SJSA1 (cell line): ENCODE measurements at regions not wholly inside any gene's neighbourhood (a gene's known extent, or its start where the extent isn't known, plus 50 kb on each side); places are given as distances from the start of the nearest gene placed in this dataset.

Experiments used
- DNase-seq, 2 experiments: peaks; one replicate each; pipeline ENCODE4 v3.0.0-alpha.2; 2015 to 2020; ENCODE audit warnings: low spot score in 2 of 2, low read depth in 1 of 2
- H3K27ac ChIP-seq: fragments of 250-450 bp; sonication (Bioruptor Pico); 2 replicates; pipeline ENCODE4 v1.5.1; 2020; ENCODE audit warnings: mild to moderate bottlenecking, moderate library complexity
- H3K27me3 ChIP-seq: fragments of 250-450 bp; sonication (Bioruptor Pico); replicated peaks from 2 replicates; pipeline ENCODE4 v1.5.1; 2020; ENCODE audit warnings: mild to moderate bottlenecking, moderate library complexity
- H3K36me3 ChIP-seq: fragments of 250-450 bp; sonication (Bioruptor Pico); 2 replicates; pipeline ENCODE4 v1.5.1; 2020; ENCODE audit warnings: mild to moderate bottlenecking
- H3K4me1 ChIP-seq: fragments of 250-450 bp; sonication (Bioruptor Pico); replicated peaks from 2 replicates; pipeline ENCODE4 v1.6.1; 2021; ENCODE audit warnings: mild to moderate bottlenecking
- H3K4me3 ChIP-seq: fragments of 250-450 bp; sonication (Bioruptor Pico); 2 replicates; pipeline ENCODE4 v1.5.1; 2020; ENCODE audit warnings: mild to moderate bottlenecking
- H3K9me3 ChIP-seq: fragments of 250-450 bp; sonication (Bioruptor Pico); replicated peaks from 2 replicates; pipeline ENCODE4 v1.5.1; 2020; ENCODE audit warnings: mild to moderate bottlenecking

DNA sequence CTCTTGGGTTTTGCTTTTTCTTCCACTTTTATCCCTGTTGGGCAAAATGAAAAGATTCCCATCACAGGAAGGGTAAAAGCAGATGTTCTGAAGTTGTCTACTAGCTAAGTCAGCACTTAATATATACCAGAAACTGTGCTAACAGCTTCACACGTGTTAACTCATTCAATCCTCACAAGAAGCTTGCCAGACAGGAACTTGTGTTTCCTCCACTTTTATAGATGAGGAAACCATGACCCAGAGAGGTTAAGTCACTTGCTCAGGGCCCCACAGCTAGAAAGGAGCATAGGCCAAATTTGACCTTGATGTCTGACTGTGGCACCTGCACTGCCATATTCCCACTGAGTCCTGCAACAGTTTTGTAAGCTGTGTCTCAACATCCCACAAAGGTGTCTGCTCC, 76.8 kb upstream of the EPC2 start:
- Histone ChIP-seq H3K9me3 (no peaks in the 10 kb centered on the region), H3K36me3 (no peaks in the 10 kb centered on the region), H3K27me3 (peaks cover 9% of the 10 kb centered on the region; the same call in 1 of the 2 replicates), H3K4me3 (no peak overlapping the region), H3K4me1 (no peaks in the 10 kb centered on the region), H3K27ac (no peak overlapping the region)
- DNase-seq = no peak

DNA sequence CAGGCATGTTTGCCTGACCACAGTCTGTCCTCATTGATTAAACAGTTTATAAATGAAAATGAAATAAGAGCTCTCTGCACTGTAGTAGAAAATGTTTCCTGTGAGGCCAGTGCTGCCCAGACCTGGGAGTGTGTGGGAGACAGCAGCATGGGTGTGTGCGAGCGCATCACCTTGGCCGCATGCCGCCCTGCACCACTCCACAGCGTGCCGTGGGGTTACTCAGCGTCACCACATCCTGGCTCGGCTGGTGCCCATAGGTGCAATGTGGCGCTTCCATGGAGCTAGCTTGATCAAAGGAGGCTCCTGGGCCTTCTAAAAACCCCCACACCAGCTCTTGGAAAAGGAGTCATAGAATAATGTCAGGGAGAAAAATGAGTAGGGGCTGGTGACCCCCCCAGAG, 76.0 kb upstream of the EPC2 start:
- Histone ChIP-seq H3K27ac (no peak overlapping the region), H3K36me3 (no peaks in the 10 kb centered on the region), H3K27me3 (peaks cover 9% of the 10 kb centered on the region; the same call in 1 of the 2 replicates), H3K4me1 (no peaks in the 10 kb centered on the region), H3K9me3 (no peaks in the 10 kb centered on the region), H3K4me3 (no peak overlapping the region)
- DNase-seq = no peak

DNA sequence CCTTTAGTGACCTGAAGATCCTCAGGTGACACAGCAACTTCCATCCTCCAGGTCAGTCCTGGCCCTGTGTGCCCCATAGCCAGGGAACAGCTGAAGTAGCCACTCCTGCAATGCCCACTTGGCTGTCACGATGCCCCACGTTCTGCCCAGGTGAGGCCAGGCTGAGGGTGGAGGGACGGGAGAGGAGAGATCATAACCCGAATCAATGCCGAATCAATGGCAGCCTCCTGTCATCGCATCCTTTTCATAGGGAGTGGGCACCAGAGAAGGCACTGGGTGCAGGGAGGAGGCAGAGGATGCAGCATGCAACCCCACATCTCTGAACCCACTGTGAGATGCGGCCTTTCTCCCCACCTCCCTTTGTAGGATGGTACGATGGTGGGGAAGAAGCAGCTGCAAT, 75.3 kb upstream of the EPC2 start:
- no peak overlapping the region for H3K27ac ChIP-seq
- no peaks in the 10 kb centered on the region for H3K36me3 ChIP-seq
- H3K27me3 ChIP-seq = peaks cover 9% of the 10 kb centered on the region; the same call in 1 of the 2 replicates
- H3K4me3 ChIP-seq = no peak overlapping the region
- no peaks in the 10 kb centered on the region for H3K9me3 ChIP-seq
- DNase-seq = no peak
- no peaks in the 10 kb centered on the region for H3K4me1 ChIP-seq

DNA sequence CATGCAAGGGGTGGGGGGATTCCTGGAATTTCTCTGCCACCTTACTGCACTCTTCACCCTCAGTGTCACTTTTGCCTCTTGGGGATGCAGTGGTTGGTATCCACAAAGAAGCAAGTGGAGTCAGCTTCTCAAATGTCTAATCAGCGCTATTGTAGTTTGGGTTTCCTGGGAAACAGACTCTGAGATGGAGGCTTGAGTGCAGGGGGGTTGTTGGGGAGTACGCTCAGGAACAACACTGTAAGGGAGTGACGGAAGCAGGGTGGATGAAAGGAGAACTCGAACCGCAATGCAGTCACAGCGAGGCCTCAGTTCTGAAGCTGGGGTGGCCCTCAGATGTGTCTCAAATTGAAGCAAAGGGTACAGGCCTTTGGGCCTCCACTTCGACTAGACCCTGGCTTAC, 73.6 kb upstream of the EPC2 start:
- Histone ChIP-seq H3K4me3 (no peak overlapping the region), H3K4me1 (no peaks in the 10 kb centered on the region), H3K27ac (no peak overlapping the region), H3K9me3 (no peaks in the 10 kb centered on the region), H3K27me3 (peaks cover 3% of the 10 kb centered on the region; the same call in 1 of the 2 replicates), H3K36me3 (no peaks in the 10 kb centered on the region)
- DNase-seq = no peak

DNA sequence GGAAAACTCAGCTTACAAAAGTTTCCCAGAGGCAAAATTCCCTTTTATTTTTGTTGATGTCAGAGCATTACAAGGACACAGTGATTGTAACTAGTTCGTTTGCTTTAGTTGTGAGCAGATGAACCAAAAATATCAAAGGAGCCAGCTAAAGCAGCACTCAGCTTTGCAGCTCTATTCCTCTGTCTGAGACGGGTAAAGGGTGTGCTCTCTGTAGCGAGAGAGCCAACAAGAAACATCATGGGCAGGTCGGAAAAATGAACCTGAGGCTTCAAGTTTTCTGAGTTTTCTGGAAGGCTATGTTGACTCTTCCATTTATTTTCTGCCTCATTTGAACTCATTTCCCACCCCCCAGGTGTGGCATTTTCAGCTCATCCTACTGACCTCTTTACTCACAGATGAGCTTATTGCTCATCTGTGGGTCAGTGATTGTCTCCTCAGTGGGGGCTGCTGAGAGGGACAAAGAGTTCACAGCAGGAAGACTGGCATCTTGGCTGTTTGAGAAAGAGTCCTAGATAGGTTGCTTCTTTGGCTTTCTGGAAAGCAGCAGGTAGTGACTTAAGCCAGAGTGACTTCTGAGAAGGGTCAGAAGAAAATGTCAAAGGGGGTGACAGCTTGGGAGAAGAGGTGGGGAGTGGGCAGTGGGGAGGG, 66.6 kb upstream of the EPC2 start:
- H3K27me3 ChIP-seq = no peaks in the 10 kb centered on the region
- no peaks in the 10 kb centered on the region for H3K9me3 ChIP-seq
- no peaks in the 10 kb centered on the region for H3K36me3 ChIP-seq
- no peak overlapping the region for H3K4me3 ChIP-seq
- no peak overlapping the region for H3K27ac ChIP-seq
- peaks cover 4% of the 10 kb centered on the region; the same call in 1 of the 2 replicates for H3K4me1 ChIP-seq
- DNase-seq = no peak

DNA sequence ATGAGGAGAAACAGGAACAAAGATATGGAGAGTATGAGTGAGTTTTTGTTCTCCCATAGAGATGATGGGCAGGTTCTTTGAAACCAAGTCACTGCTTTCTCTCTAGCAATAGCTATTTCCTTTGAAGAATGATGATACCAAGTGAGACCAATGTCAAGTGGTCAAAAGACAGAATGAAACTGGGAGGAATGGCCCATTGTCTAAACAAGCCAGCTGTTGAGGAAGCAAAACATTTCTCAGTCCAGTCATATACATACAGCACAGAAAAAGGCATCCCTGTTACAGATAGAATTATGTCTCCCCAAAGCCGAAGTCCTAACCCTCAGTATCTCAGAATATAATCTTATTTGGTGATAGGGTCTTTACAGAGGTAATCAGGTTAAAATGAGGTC, 66.1 kb upstream of the EPC2 start:
- no peaks in the 10 kb centered on the region for H3K9me3 ChIP-seq
- no peak for DNase-seq
- H3K27ac ChIP-seq = no peak overlapping the region
- no peak overlapping the region for H3K4me3 ChIP-seq
- H3K4me1 ChIP-seq = peaks cover 9% of the 10 kb centered on the region; the same call in 1 of the 2 replicates
- H3K36me3 ChIP-seq = no peaks in the 10 kb centered on the region
- no peaks in the 10 kb centered on the region for H3K27me3 ChIP-seq

DNA sequence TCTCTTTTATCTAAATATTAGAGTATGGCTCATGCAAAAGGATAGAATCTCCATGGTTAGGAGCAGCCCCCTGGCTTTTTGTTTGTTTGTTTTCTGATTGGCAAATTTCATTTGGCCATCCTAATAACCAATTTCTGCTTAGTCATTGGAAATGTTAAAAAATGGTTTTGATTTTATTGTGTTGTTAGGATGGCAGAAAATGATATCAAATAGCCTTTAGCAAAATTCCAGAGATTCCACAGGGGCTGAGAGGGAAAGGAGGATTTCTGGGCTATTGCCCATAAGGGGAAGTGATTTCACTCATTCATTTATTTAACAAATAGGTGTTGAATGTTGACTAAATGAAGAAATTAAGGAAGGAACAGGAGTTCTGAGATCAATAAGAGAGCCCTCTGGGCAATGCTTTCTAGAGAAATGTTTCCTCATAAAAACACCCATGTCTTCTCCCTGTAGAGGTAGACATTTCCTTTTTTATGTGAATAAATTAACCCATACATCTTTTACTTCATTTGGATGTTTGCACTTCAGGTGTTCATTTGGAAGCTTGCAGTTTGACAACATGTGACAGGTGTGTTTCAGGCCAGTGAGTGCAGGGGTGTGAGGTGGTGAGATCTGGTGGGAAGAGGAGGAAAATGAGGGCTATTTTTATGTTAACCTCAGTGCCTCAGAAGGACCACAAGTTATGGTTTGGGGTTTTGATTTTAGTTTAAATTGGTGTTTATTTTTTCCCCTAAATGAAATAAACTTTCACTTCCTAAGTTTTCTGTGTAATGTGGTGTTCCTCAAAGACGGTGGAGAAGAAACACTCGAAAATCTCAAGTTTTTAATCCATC, 61.7 kb upstream of the EPC2 start:
- Histone ChIP-seq H3K27ac (no peak overlapping the region), H3K27me3 (no peaks in the 10 kb centered on the region), H3K4me1 (peaks cover 9% of the 10 kb centered on the region; the same call in 1 of the 2 replicates), H3K36me3 (no peaks in the 10 kb centered on the region), H3K4me3 (no peak overlapping the region), H3K9me3 (no peaks in the 10 kb centered on the region)
- DNase-seq = peak in 1 of 2 experiments; percentile 6

DNA sequence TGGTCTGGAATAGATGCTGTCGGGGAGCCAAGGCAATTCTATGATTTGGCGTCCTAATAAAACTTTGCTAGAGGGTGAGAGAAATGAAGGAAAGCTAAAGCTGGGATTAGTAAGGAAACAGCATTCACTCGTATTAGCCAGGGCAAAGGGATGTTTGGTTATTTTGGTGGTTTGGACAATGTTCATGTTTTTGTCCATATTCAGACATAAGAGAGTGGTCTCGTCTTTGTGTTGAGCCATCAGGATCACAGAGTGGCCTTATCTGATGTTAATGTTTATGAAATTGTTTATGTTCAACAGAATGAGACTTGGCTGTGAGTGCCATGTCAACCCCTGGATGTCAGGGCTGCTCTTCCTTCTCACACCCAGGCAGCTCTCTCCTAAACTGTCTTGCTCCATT, 58.9 kb upstream of the EPC2 start:
- Histone ChIP-seq H3K27ac (no peak overlapping the region), H3K36me3 (no peaks in the 10 kb centered on the region), H3K4me1 (peaks cover 9% of the 10 kb centered on the region; the same call in 1 of the 2 replicates), H3K4me3 (no peak overlapping the region), H3K27me3 (no peaks in the 10 kb centered on the region), H3K9me3 (no peaks in the 10 kb centered on the region)
- no peak for DNase-seq

DNA sequence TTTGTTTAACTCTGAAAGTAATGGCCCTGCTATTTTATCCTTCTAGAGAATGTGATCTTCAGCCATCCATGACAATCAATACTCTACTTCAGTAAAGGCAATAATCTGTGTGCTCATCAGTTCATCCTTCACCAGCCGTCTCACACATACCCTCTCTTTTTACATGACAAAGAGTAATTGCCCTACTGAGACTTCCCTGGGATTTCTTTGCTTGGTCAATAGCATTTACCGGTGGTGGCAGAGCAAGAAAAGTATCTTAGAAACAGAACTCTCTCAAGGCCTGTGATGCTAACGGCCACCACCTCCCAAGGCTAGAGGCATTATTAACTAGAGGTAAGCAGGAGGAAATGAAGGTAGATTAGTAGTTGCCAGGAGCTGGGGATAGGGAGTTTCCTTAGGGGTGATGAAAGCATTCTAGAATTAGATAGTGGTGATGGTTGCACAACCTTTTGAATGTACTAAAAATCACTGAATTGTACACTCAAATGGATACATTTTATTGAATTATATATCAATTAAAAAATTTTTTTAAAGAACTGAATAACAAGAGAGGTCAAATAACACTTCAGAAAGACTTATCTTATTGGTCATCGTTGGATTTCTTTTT, 57.9 kb upstream of the EPC2 start:
- H3K4me3 ChIP-seq = no peak overlapping the region
- H3K27me3 ChIP-seq = no peaks in the 10 kb centered on the region
- H3K27ac ChIP-seq = no peak overlapping the region
- no peaks in the 10 kb centered on the region for H3K9me3 ChIP-seq
- H3K4me1 ChIP-seq = peaks cover 9% of the 10 kb centered on the region; the same call in 1 of the 2 replicates
- no peaks in the 10 kb centered on the region for H3K36me3 ChIP-seq
- no peak for DNase-seq

DNA sequence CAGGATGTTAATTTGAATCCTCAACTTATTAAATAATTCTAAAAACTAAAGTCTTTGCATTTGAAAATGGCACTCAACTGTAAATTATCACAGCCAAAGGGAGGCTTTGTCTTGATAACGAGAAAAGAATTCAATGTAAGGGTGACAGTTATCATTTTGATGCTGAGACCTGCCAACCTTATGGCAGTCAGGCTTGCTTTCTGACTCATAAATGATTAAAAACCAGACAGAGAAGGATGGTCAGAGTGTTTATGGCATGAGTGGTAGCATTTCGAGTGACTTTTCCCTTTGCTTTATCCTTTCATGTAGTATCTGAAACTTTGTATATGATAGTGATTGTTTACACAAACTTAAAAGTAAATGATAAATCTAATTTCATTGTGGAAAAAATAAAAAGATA, 53.9 kb upstream of the EPC2 start:
- Histone ChIP-seq H3K36me3 (no peaks in the 10 kb centered on the region), H3K4me3 (no peak overlapping the region), H3K27ac (no peak overlapping the region), H3K27me3 (no peaks in the 10 kb centered on the region), H3K9me3 (no peaks in the 10 kb centered on the region), H3K4me1 (no peaks in the 10 kb centered on the region)
- no peak for DNase-seq

DNA sequence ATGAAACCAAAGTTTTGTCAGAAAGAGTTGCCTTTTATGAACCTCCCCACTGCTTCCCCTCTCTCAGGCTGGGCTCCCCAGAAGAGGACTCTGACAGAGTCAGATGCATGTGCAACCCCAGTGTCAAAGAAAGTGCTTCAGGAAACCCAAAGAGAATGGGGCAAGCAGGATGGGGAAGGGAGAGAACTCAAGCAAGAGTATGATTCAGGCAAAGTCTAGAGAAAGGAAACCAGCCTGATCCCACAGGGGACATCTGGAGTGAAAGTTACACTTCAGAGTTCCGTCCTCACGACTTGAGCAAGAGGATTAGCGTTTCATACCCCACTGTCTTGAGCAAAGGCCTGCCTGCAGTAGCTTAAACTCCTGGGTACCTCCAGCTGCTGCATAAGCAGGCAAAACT, 51.8 kb upstream of the EPC2 start:
- Histone ChIP-seq H3K27ac (no peak overlapping the region), H3K9me3 (no peaks in the 10 kb centered on the region), H3K36me3 (no peaks in the 10 kb centered on the region), H3K27me3 (no peaks in the 10 kb centered on the region), H3K4me3 (no peak overlapping the region), H3K4me1 (no peaks in the 10 kb centered on the region)
- DNase-seq = no peak

DNA sequence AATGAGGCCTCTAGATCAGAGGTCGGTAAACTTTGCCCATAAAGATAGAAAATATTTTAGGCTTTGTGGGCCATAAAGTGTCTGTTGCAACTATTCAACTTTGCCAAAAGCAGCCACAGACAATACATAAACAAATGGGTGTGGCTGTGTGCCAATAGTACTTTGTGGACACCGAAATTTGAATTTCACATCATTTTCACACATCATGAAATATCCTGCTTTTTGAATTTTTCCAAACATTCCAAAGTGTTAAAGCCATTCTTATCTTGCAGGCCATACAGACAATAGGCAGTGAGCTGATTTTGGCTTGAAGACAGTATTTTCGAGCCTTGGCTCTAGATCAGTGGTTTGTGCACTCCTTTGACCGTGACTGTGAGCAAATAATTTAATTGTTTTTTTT, 51.1 kb upstream of the EPC2 start:
- Histone ChIP-seq H3K36me3 (no peaks in the 10 kb centered on the region), H3K27me3 (no peaks in the 10 kb centered on the region), H3K9me3 (no peaks in the 10 kb centered on the region), H3K27ac (no peak overlapping the region), H3K4me3 (no peak overlapping the region), H3K4me1 (no peaks in the 10 kb centered on the region)
- no peak for DNase-seq

DNA sequence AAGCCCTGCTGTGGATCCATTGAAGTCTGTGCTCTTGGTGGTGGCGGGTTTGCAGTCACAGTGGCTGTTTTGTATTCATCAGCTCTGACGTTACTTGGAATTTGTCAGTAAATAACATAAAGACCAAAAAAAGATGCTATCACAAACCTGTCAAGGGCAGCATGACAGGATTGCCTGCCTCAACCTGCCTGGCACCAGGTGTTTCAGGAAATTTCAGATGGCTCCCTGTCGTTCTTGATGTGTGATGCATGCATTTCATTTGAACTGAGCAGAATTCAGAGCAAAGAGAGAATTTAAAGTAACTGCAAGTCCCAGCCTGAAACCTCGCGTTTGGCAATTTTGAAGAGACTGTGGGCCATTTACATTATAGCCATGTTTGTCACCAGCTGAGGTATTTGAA, 50.3 kb upstream of the EPC2 start:
- H3K27me3 ChIP-seq = no peaks in the 10 kb centered on the region
- no peaks in the 10 kb centered on the region for H3K36me3 ChIP-seq
- no peak overlapping the region for H3K27ac ChIP-seq
- H3K9me3 ChIP-seq = no peaks in the 10 kb centered on the region
- no peak for DNase-seq
- H3K4me3 ChIP-seq = no peak overlapping the region
- no peaks in the 10 kb centered on the region for H3K4me1 ChIP-seq
